ENCODE measurements at regions not wholly inside any gene's neighbourhood (a gene's known extent, or its start where the extent isn't known, plus 50 kb on each side); places are given as distances from the start of the nearest gene placed in this dataset.

DNA sequence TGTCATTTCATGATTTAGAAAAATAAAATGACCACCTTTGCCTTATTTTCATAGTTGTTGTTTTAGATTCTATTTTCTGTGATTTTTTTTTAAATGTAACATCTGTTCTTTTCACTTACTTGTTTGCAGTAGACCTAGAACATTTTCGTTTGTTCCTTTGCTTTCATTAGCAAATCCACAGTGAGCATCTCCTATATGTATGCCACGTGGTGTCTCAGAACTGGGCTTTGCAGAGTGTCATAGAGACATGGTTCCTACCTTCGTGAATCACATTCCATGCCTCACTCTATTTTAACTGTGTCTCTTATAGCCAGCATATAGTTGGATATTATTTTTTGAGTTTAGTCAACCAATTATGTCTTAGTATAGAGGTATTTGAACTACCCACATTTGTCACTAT lies 118.2 kb downstream of the KLF13 start:
- Histone ChIP-seq H3K9me2 (ENCODE audit: insufficient read depth) (no peaks in the 10 kb centered on the region), H3K27me3 (replicated peaks; ENCODE audit: insufficient read depth) (no peaks in the 10 kb centered on the region), H3K4me1 (ENCODE audit: insufficient read depth) (peaks cover 28% of the 10 kb centered on the region), H4K20me1 (ENCODE audit: insufficient read depth) (no peaks in the 10 kb centered on the region), H3F3A (ENCODE audit: insufficient read depth) (peaks cover 27% of the 10 kb centered on the region), H3K79me2 (ENCODE audit: insufficient read depth) (no peaks in the 10 kb centered on the region), H3K9me3 (ENCODE audit: low read depth) (no peaks in the 10 kb centered on the region), H3K27ac (no peak overlapping the region), H3K4me2 (ENCODE audit: unreplicated experiment) (no peak overlapping the region), H3K4me3 (no peak overlapping the region), H3K9ac (no peak overlapping the region), H2AFZ (no peak overlapping the region), H3K36me3 (ENCODE audit: low read depth) (no peaks in the 10 kb centered on the region)
- DNase-seq, result no peak
- in situ Hi-C loops (cut with MboI), result no loop called here
- 92 to 94% methylated on average over 3 of the region's 3 CpGs for WGBS, 2 experiments (ENCODE audit: low coverage in 1 of 2, low lambda C conversion rate in 2 of 2, missing lambda C conversion rate in 2 of 2)
- no peak for TF ChIP-seq EZH2phosphoT487 (IDR thresholded peaks at IDR 0.05; ENCODE audit: insufficient read depth, low read depth)
- no peak for TF ChIP-seq EZH2 (IDR thresholded peaks at IDR 0.05; ENCODE audit: insufficient read depth, poor library complexity, severe bottlenecking)

DNA sequence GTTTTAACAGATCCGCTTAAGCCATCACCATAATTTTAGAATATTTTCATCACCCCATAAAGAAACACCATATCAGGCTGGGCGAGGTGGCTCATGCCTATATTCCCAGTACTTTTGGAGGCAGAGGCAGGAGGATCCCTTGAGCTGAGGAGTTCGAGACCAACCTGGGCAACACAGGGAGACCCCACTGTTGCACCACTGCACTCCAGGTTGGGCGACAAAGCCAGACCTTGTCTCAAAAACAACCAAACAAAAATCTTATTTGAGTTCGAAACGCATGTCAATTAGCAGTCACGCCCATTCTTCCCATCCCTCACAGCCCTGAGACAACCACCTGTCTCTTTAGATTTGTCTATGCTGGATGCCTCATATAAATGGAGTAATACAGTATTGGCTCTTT lies 119.9 kb downstream of the KLF13 start:
- Histone ChIP-seq H3K79me2 (ENCODE audit: insufficient read depth) (no peaks in the 10 kb centered on the region), H3K27ac (no peak overlapping the region), H3K4me2 (ENCODE audit: unreplicated experiment) (no peak overlapping the region), H3K9ac (no peak overlapping the region), H3F3A (ENCODE audit: insufficient read depth) (peaks cover 22% of the 10 kb centered on the region), H3K36me3 (ENCODE audit: low read depth) (no peaks in the 10 kb centered on the region), H2AFZ (no peak overlapping the region), H3K9me2 (ENCODE audit: insufficient read depth) (no peaks in the 10 kb centered on the region), H3K4me3 (no peak overlapping the region), H4K20me1 (ENCODE audit: insufficient read depth) (no peaks in the 10 kb centered on the region), H3K27me3 (replicated peaks; ENCODE audit: insufficient read depth) (no peaks in the 10 kb centered on the region), H3K9me3 (ENCODE audit: low read depth) (no peaks in the 10 kb centered on the region), H3K4me1 (ENCODE audit: insufficient read depth) (peaks cover 23% of the 10 kb centered on the region)
- WGBS, 2 experiments (ENCODE audit: low coverage in 1 of 2, low lambda C conversion rate in 2 of 2, missing lambda C conversion rate in 2 of 2), result 94 to 97% methylated on average over 7 of the region's 7 CpGs
- no peak for DNase-seq
- TF ChIP-seq EZH2phosphoT487 (IDR thresholded peaks at IDR 0.05; ENCODE audit: insufficient read depth, low read depth), result no peak
- no peak for TF ChIP-seq EZH2 (IDR thresholded peaks at IDR 0.05; ENCODE audit: insufficient read depth, poor library complexity, severe bottlenecking)
- in situ Hi-C loops (cut with MboI), result no loop called here

DNA sequence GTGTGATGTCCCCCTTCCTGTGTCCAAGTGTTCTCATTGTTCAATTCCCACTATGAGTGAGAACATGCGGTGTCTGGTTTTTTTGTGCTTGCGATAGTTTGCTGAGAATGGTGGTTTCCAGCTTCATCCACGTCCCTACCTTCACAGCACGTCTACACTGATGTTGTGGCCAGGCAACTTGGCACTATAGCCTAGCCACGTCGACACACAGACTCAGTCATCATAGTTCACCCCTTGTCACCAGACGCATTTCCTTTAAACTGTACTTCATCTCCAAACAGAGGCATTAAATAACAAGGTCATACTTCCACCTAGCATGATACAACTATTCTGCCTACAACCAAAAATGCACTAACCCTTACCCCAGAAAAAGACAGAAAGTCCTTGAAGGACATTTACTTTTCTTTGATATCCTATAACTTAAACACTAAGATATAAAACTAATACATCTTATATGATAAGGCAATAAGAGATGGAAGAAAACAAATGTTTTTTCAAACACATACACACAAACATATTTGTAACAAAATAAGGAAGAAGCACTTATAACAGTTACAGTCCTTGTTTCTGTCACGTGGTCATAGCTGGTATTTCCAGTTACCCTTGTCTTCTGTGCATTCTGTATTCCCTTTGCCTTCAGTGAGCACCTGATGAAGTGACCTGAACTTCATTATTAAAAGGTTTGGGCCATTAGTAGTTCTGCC lies 121.4 kb downstream of the KLF13 start:
- Histone ChIP-seq H3K27ac (no peak overlapping the region), H3K27me3 (replicated peaks; ENCODE audit: insufficient read depth) (no peaks in the 10 kb centered on the region), H2AFZ (no peak overlapping the region), H3K9ac (no peak overlapping the region), H3K9me2 (ENCODE audit: insufficient read depth) (no peaks in the 10 kb centered on the region), H3K4me1 (ENCODE audit: insufficient read depth) (peaks cover 11% of the 10 kb centered on the region), H3K4me3 (no peak overlapping the region), H3K4me2 (ENCODE audit: unreplicated experiment) (no peak overlapping the region), H4K20me1 (ENCODE audit: insufficient read depth) (no peaks in the 10 kb centered on the region), H3F3A (ENCODE audit: insufficient read depth) (peaks cover 9% of the 10 kb centered on the region), H3K79me2 (ENCODE audit: insufficient read depth) (no peaks in the 10 kb centered on the region), H3K36me3 (ENCODE audit: low read depth) (no peaks in the 10 kb centered on the region), H3K9me3 (ENCODE audit: low read depth) (no peaks in the 10 kb centered on the region)
- DNase-seq, result no peak
- WGBS, 2 experiments (ENCODE audit: low coverage in 1 of 2, low lambda C conversion rate in 2 of 2, missing lambda C conversion rate in 2 of 2), result 87 to 94% methylated on average over 8 of the region's 8 CpGs
- TF ChIP-seq EZH2 (IDR thresholded peaks at IDR 0.05; ENCODE audit: insufficient read depth, poor library complexity, severe bottlenecking), result no peak
- in situ Hi-C loops (cut with MboI), result no loop called here

DNA sequence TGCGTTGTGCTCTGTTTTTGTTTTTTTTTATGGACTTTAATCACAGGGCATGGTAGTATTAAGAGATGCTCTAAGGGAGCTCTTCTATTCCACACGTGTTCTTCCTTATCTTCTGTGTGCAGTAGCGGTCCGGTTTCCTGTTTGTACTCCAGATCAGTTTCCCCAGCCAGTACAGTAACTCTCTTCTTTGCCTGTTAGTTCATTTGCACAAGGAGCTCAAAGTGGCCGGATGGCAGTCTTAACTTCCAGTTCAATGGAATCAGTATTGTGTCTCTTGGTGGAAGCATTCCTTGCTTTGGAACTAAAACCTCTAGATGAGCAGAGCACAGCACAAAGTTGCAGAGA lies 122.0 kb downstream of the KLF13 start:
- DNase-seq, result no peak
- no peaks in the 10 kb centered on the region for H4K20me1 ChIP-seq (ENCODE audit: insufficient read depth)
- no peak overlapping the region for H3K4me2 ChIP-seq (ENCODE audit: unreplicated experiment)
- peaks cover 6% of the 10 kb centered on the region for H3K4me1 ChIP-seq (ENCODE audit: insufficient read depth)
- WGBS, 2 experiments (ENCODE audit: low coverage in 1 of 2, low lambda C conversion rate in 2 of 2, missing lambda C conversion rate in 2 of 2), result 60 to 62% methylated on average over 5 of the region's 5 CpGs
- peaks cover 5% of the 10 kb centered on the region; the same call in 1 of the 2 replicates for H3F3A ChIP-seq (ENCODE audit: insufficient read depth)
- no peak overlapping the region for H2AFZ ChIP-seq
- no peak overlapping the region for H3K4me3 ChIP-seq
- TF ChIP-seq EZH2 (IDR thresholded peaks at IDR 0.05; ENCODE audit: insufficient read depth, poor library complexity, severe bottlenecking) (no peak), EZH2phosphoT487 (IDR thresholded peaks at IDR 0.05; ENCODE audit: insufficient read depth, low read depth) (no peak)
- H3K36me3 ChIP-seq (ENCODE audit: low read depth), result no peaks in the 10 kb centered on the region
- H3K27me3 ChIP-seq (replicated peaks; ENCODE audit: insufficient read depth), result no peaks in the 10 kb centered on the region
- H3K9ac ChIP-seq, result no peak overlapping the region
- no peaks in the 10 kb centered on the region for H3K9me3 ChIP-seq (ENCODE audit: low read depth)
- no peak overlapping the region for H3K27ac ChIP-seq
- in situ Hi-C loops (cut with MboI), result no loop called here
- no peaks in the 10 kb centered on the region for H3K79me2 ChIP-seq (ENCODE audit: insufficient read depth)
- H3K9me2 ChIP-seq (ENCODE audit: insufficient read depth), result no peaks in the 10 kb centered on the region

Measured in GM23248 (cell line).